ENCODE measurements at regions not wholly inside any gene's neighbourhood (a gene's known extent, or its start where the extent isn't known, plus 50 kb on each side); places are given as distances from the start of the nearest gene placed in this dataset.
"Not testable (repeated sequence)": the region's sequence is repeated elsewhere in the genome, so short reads cannot be mapped to it uniquely, and the experiment has no call there.

DNA sequence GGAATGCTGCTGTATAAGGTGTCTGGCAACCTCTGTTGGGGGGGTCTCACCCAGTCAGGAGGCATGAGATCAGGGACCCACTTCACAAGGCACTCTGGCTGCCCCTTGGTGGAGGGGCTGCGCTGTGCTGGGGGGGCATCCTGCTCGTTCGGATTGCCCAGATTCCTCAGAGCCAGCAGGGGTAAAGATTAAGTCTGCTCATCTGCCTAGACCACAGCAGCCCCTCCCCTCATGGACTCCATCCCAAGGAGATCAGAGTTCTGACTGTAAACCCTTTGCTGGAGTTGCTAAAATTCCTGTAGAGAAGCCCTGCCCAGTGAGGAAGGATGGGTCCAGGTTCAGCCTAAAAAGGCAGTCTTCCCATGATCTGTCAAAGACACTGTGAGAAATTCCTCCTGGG lies 262.0 kb upstream of the C9orf72 start:
- intact Hi-C loops (cut with DNase I), result no loop called here
- Histone ChIP-seq H3K36me3 (no peaks in the 10 kb centered on the region), H3K27me3 (no peaks in the 10 kb centered on the region), H3K4me3 (no peak overlapping the region), H3K9me3 (no peaks in the 10 kb centered on the region), H3K27ac (no peak overlapping the region), H3K4me1 (no peaks in the 10 kb centered on the region)
- TF ChIP-seq POLR2AphosphoS5 (IDR thresholded peaks at IDR 0.05), result no peak
- DNase-seq, result no peak
- WGBS, 2 donors, result 87 to 89% methylated on average over 3 of the region's 3 CpGs

DNA sequence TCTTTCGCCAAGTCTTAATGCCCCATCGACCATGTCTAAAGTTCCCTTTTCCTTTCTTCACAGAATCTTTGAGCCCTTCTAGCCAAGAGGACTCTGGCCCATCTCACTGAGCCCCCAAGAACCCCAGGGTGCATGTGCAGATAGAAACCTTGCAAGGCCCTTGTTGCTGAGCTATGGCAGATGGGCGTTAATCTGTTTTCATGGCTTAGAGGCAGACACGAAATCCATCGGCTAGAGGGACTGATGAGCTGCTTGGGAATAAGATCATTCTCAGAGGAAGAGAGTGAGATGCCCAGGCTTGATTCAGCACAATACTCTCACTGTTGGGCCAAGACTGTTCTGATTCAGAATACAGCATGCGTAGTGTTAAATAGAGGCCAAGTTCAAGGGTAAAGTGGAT lies 262.5 kb upstream of the C9orf72 start:
- Histone ChIP-seq H3K36me3 (no peaks in the 10 kb centered on the region), H3K4me1 (no peaks in the 10 kb centered on the region), H3K9me3 (no peaks in the 10 kb centered on the region), H3K4me3 (no peak overlapping the region), H3K27me3 (no peaks in the 10 kb centered on the region), H3K27ac (no peak overlapping the region)
- DNase-seq, result no peak
- TF ChIP-seq POLR2A (IDR thresholded peaks at IDR 0.05) (no peak), POLR2AphosphoS5 (IDR thresholded peaks at IDR 0.05) (no peak), EP300 (IDR thresholded peaks at IDR 0.05) (no peak)
- TF ChIP-seq, protein P1, sequence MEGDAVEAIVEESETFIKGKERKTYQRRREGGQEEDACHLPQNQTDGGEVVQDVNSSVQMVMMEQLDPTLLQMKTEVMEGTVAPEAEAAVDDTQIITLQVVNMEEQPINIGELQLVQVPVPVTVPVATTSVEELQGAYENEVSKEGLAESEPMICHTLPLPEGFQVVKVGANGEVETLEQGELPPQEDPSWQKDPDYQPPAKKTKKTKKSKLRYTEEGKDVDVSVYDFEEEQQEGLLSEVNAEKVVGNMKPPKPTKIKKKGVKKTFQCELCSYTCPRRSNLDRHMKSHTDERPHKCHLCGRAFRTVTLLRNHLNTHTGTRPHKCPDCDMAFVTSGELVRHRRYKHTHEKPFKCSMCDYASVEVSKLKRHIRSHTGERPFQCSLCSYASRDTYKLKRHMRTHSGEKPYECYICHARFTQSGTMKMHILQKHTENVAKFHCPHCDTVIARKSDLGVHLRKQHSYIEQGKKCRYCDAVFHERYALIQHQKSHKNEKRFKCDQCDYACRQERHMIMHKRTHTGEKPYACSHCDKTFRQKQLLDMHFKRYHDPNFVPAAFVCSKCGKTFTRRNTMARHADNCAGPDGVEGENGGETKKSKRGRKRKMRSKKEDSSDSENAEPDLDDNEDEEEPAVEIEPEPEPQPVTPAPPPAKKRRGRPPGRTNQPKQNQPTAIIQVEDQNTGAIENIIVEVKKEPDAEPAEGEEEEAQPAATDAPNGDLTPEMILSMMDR (IDR thresholded peaks at IDR 0.05), result no peak
- WGBS, 2 donors, result 87 to 92% methylated on average over 6 of the region's 6 CpGs
- intact Hi-C loops (cut with DNase I), result no loop called here

DNA sequence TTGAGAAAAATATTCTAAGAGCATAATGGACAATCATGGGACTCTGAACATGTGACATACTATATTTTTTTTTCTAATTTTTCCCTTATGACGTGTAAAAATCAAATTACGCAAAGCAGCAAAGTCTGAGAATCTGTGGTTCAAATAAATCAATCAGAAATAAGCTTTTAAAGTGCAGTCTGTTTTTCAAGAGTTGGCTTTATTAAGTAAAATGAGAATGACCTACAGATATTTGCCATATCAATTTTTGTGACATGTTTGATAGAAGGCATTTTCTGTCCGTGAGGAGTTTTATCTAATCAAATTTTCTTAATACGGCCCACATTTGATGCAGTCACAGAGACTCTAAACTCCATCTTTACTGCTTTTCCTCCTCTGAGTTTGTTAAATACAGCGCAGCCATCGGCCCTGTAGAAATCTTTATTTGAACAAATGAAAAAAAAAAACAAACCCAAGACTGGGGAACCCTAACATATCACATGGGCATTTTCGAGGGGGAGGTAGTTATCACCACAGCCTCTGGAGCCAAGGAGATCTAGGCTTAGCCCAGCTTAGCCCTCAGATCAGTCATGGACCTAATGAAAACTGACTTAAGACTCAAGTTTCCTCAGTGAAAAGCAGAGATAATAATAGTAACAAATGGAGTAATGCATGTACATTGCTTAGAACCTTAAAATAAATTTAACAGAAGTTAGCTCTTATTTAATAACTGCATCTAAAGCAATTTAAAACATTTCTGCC lies 263.6 kb upstream of the C9orf72 start:
- no peaks in the 10 kb centered on the region for H3K27me3 ChIP-seq
- H3K36me3 ChIP-seq, result no peaks in the 10 kb centered on the region
- TF ChIP-seq EP300 (IDR thresholded peaks at IDR 0.05) (no peak), POLR2A (IDR thresholded peaks at IDR 0.05) (no peak), POLR2AphosphoS5 (IDR thresholded peaks at IDR 0.05) (no peak)
- TF ChIP-seq, protein P1 (IDR thresholded peaks at IDR 0.05), result no peak
- H3K4me1 ChIP-seq, result no peaks in the 10 kb centered on the region
- intact Hi-C loops (cut with DNase I), result no loop called here
- 81 to 89% methylated on average over 7 of the region's 7 CpGs for WGBS, 2 donors
- no peaks in the 10 kb centered on the region for H3K9me3 ChIP-seq
- no peak overlapping the region for H3K27ac ChIP-seq
- no peak for DNase-seq
- no peak overlapping the region for H3K4me3 ChIP-seq

DNA sequence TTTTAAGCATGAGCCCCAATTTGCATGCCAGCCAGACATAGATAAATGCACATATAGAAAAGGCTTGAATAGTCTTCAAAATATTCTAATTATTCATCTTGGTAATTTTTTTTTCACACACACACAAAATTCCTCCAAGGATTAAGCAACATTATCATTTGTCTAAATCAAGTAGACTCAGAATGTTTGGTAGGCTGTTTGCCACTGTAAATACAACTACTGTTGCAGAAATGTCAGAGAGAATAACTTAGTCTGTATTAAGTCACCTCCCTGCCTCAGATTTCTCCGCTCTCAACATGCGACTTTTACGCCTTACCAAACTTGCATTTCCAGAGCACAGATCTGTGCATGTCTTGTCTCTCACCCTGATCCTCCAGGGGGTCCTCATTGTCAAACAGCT lies 265.6 kb upstream of the C9orf72 start:
- no peak overlapping the region for H3K4me3 ChIP-seq
- no peak overlapping the region for H3K27ac ChIP-seq
- H3K4me1 ChIP-seq, result no peaks in the 10 kb centered on the region
- WGBS, 2 donors, result 95 to 96% methylated on average over 3 of the region's 3 CpGs
- TF ChIP-seq EP300 (IDR thresholded peaks at IDR 0.05), result no peak
- no peak for TF ChIP-seq POLR2AphosphoS5 (IDR thresholded peaks at IDR 0.05)
- TF ChIP-seq POLR2A (IDR thresholded peaks at IDR 0.05), result no peak
- TF ChIP-seq, protein P1 (IDR thresholded peaks at IDR 0.05), result no peak
- no peak for DNase-seq
- no peaks in the 10 kb centered on the region for H3K27me3 ChIP-seq
- H3K9me3 ChIP-seq, result no peaks in the 10 kb centered on the region
- no peaks in the 10 kb centered on the region for H3K36me3 ChIP-seq
- intact Hi-C loops (cut with DNase I), result no loop called here

DNA sequence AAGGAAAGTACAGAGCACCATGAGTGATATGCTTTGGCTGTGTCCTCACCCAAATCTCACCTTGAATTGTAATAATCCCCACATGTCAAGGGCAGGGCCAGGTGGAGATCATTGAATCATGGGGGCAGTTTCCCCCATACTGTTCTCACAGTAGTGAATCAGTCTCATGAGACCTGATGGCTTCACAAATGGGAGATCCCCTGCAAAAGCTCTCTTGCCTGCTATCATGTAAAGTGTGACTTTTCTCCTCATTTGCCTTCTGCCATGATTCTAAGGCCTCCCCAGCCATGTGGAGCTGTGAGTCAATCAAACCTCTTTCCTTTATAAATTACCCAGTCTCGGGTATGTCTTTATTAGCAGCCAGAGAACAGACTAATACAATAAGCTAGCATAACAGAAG lies 266.5 kb upstream of the C9orf72 start:
- DNase-seq; H3K27ac ChIP-seq; intact Hi-C loops (cut with DNase I); H3K4me1 ChIP-seq; H3K36me3 ChIP-seq; H3K27me3 ChIP-seq; H3K9me3 ChIP-seq; H3K4me3 ChIP-seq: not testable (repeated sequence)
- 65 to 77% methylated on average over 1 of the region's 1 CpG for WGBS, 2 donors

DNA sequence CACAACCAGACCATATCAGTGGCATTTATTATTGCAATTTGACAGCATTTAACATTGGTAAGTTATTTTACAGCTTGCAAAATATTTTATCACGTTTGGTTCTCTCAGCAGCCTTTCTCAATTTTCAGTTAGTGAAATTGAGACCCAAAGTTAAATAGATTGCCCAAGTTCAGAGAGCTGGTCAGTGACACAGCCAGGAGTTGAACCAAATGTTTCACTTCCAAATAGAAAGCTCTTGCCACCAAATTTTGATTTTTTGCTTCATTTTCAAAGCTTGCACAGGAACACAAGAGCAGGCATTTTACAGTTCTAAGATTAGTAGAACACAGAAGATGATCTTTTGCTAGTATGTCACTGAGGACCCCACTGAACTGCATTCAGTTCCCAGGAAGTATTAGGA lies 271.5 kb upstream of the C9orf72 start:
- WGBS, 2 donors, result 23 to 58% methylated on average over 1 of the region's 1 CpG
- TF ChIP-seq, protein P1 (IDR thresholded peaks at IDR 0.05), result no peak
- TF ChIP-seq EP300 (IDR thresholded peaks at IDR 0.05) (no peak), POLR2A (IDR thresholded peaks at IDR 0.05) (no peak), POLR2AphosphoS5 (IDR thresholded peaks at IDR 0.05) (no peak)
- H3K36me3 ChIP-seq, result no peaks in the 10 kb centered on the region
- H3K27me3 ChIP-seq, result no peaks in the 10 kb centered on the region
- no peak overlapping the region for H3K4me3 ChIP-seq
- no peak for DNase-seq
- no peaks in the 10 kb centered on the region for H3K4me1 ChIP-seq
- H3K9me3 ChIP-seq, result no peaks in the 10 kb centered on the region
- intact Hi-C loops (cut with DNase I), result no loop called here
- no peak overlapping the region for H3K27ac ChIP-seq

All from sigmoid colon (tissue), 6 donors.